ENCODE measurements at regions not wholly inside any gene's neighbourhood (a gene's known extent, or its start where the extent isn't known, plus 50 kb on each side); places are given as distances from the start of the nearest gene placed in this dataset.

GRCh38 chr4:60133375-60133774, 1066.8 kb upstream of the ADGRL3 start:
- no peak for TF ChIP-seq POLR2A (IDR thresholded peaks at IDR 0.05)
- WGBS, 2 donors: 63 to 80% methylated on average over 1 of the region's 1 CpG
- H3K4me3 ChIP-seq (ENCODE audit: low read depth, poor library complexity, severe bottlenecking): no peak overlapping the region
- DNase-seq (ENCODE audit: low spot score in 2 of 2): no peak
- intact Hi-C loops (cut with DNase I; ENCODE audit: low total_unique reads): no loop called here

DNA sequence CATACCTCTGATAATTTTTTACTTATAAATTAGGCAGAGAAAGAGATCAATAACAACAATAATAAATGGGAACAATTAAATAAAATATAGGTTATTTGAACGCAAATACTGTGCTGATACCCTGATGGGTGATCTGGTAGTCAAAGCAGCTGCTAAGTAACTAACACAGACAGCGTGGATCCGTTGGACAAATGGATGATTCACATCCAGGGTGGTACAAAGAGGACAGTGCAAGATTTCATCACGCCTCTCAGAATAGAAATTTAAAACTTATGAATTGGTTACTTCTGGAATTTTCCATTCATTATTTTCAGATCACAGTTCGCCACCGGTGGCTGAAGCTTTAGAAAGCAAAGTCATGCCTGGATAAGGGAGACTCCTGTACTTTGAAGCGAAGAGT, 1066.0 kb upstream of the ADGRL3 start:
- intact Hi-C loops (cut with DNase I; ENCODE audit: low total_unique reads): no loop called here

GRCh38 chr4:60155088-60155487, 1045.0 kb upstream of the ADGRL3 start:
- no peak for DNase-seq (ENCODE audit: low spot score in 2 of 2)
- TF ChIP-seq POLR2A (IDR thresholded peaks at IDR 0.05) (no peak), CTCF (IDR thresholded peaks at IDR 0.05) (no peak)
- WGBS, 2 donors: 48 to 57% methylated on average over 5 of the region's 5 CpGs
- intact Hi-C loops (cut with DNase I; ENCODE audit: low total_unique reads): no loop called here
- no peak overlapping the region for H3K4me3 ChIP-seq (ENCODE audit: low read depth, poor library complexity, severe bottlenecking)

More for the DNA sequence above, 1066.0 kb upstream of the ADGRL3 start:
- no peak for DNase-seq (ENCODE audit: low spot score in 2 of 2)
- TF ChIP-seq CTCF (IDR thresholded peaks at IDR 0.05) (no peak), POLR2A (IDR thresholded peaks at IDR 0.05) (no peak)
- H3K4me3 ChIP-seq (ENCODE audit: low read depth, poor library complexity, severe bottlenecking): no peak overlapping the region
- 79 to 80% methylated on average over 7 of the region's 7 CpGs for WGBS, 2 donors

DNA sequence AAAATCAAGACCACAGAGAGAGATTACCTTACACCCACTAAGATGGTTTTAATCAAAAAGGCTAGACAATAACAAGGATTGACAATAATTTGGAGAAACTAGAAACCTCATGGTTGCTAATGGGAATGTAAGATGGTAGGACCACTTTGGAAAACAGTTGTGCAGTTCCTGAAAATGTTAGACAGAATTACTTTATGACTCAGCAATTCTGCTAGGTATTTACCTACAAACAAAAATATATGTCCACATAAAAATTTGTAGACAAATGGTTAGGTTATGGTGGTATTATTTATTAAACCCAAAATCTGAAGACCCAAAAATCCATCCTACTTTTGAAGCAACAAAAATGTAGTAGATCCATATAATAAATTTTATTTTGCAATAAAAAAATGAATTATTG, 1027.0 kb upstream of the ADGRL3 start:
- H3K4me3 ChIP-seq (ENCODE audit: low read depth, poor library complexity, severe bottlenecking): no peak overlapping the region
- no peak for DNase-seq (ENCODE audit: low spot score in 2 of 2)
- intact Hi-C loops (cut with DNase I; ENCODE audit: low total_unique reads): no loop called here
- TF ChIP-seq CTCF (IDR thresholded peaks at IDR 0.05) (no peak), POLR2A (IDR thresholded peaks at IDR 0.05) (no peak)

DNA sequence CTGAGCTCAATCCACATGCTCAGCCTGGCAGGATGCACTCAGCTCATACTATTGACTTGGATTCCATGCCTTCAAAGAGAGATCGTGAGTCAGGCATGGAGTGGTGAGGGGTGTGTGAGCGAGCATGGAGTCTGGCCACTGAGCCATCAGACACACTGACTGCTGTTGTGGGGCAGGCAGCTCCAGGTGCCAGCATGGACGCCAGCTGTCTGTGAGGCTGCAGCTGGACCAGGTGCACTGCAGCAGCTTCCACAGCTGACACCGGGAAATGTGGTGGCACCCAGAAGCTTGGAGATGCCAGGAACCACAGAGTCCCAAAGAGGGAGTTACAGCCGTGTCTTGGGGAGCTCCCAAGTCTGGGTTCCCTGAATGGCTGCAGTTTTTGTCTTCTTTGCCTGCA, 1026.4 kb upstream of the ADGRL3 start:
- H3K4me3 ChIP-seq (ENCODE audit: low read depth, poor library complexity, severe bottlenecking): no peak overlapping the region
- intact Hi-C loops (cut with DNase I; ENCODE audit: low total_unique reads): no loop called here
- WGBS, 2 donors: 89 to 98% methylated on average over 5 of the region's 5 CpGs
- no peak for DNase-seq (ENCODE audit: low spot score in 2 of 2)
- no peak for TF ChIP-seq POLR2A (IDR thresholded peaks at IDR 0.05)
- TF ChIP-seq CTCF (IDR thresholded peaks at IDR 0.05): no peak

- intact Hi-C loops (cut with DNase I; ENCODE audit: low total_unique reads): no loop called here
- no peak overlapping the region for H3K4me3 ChIP-seq (ENCODE audit: low read depth, poor library complexity, severe bottlenecking)
- no peak for TF ChIP-seq POLR2A (IDR thresholded peaks at IDR 0.05)
- TF ChIP-seq CTCF (IDR thresholded peaks at IDR 0.05): no peak
- 29 to 65% methylated on average over 1 of the region's 1 CpG for WGBS, 2 donors
- no peak for DNase-seq (ENCODE audit: low spot score in 2 of 2)
These were observed 1024.9 kb upstream of the ADGRL3 start for GRCh38 chr4:60175241-60175640.

Measured in lower leg skin (tissue), 4 donors.